ENCODE measurements at regions not wholly inside any gene's neighbourhood (a gene's known extent, or its start where the extent isn't known, plus 50 kb on each side); places are given as distances from the start of the nearest gene placed in this dataset.
"Not testable (repeated sequence)": the region's sequence is repeated elsewhere in the genome, so short reads cannot be mapped to it uniquely, and the experiment has no call there.

- intact Hi-C loops (cut with DNase I; ENCODE audit: low total_unique reads): no loop called here
- H3K4me3 ChIP-seq (ENCODE audit: low read depth, poor library complexity, severe bottlenecking): no peak overlapping the region
- no peak for TF ChIP-seq CTCF (IDR thresholded peaks at IDR 0.05)
- TF ChIP-seq POLR2A (IDR thresholded peaks at IDR 0.05): no peak
- 58 to 61% methylated on average over 2 of the region's 2 CpGs for WGBS, 2 donors
- DNase-seq (ENCODE audit: low spot score in 2 of 2): no peak
Measured at GRCh38 chr6:81534934-81535465, 217.5 kb downstream of the TENT5A start.

- no peak for TF ChIP-seq CTCF (IDR thresholded peaks at IDR 0.05)
- TF ChIP-seq POLR2A (IDR thresholded peaks at IDR 0.05): no peak
- 75 to 80% methylated on average over 3 of the region's 3 CpGs for WGBS, 2 donors
- no peak overlapping the region for H3K4me3 ChIP-seq (ENCODE audit: low read depth, poor library complexity, severe bottlenecking)
- DNase-seq (ENCODE audit: low spot score in 2 of 2): no peak
- intact Hi-C loops (cut with DNase I; ENCODE audit: low total_unique reads): no loop called here
Measured at GRCh38 chr6:81531869-81532561, 220.5 kb downstream of the TENT5A start.

- intact Hi-C loops (cut with DNase I; ENCODE audit: low total_unique reads): no loop called here
- H3K4me3 ChIP-seq (ENCODE audit: low read depth, poor library complexity, severe bottlenecking): no peak overlapping the region
- 84 to 87% methylated on average over 3 of the region's 3 CpGs for WGBS, 2 donors
- DNase-seq (ENCODE audit: low spot score in 2 of 2): no peak
- TF ChIP-seq CTCF (IDR thresholded peaks at IDR 0.05): no peak
- no peak for TF ChIP-seq POLR2A (IDR thresholded peaks at IDR 0.05)
Measured at GRCh38 chr6:81517455-81517854, 235.0 kb downstream of the TENT5A start.

DNA sequence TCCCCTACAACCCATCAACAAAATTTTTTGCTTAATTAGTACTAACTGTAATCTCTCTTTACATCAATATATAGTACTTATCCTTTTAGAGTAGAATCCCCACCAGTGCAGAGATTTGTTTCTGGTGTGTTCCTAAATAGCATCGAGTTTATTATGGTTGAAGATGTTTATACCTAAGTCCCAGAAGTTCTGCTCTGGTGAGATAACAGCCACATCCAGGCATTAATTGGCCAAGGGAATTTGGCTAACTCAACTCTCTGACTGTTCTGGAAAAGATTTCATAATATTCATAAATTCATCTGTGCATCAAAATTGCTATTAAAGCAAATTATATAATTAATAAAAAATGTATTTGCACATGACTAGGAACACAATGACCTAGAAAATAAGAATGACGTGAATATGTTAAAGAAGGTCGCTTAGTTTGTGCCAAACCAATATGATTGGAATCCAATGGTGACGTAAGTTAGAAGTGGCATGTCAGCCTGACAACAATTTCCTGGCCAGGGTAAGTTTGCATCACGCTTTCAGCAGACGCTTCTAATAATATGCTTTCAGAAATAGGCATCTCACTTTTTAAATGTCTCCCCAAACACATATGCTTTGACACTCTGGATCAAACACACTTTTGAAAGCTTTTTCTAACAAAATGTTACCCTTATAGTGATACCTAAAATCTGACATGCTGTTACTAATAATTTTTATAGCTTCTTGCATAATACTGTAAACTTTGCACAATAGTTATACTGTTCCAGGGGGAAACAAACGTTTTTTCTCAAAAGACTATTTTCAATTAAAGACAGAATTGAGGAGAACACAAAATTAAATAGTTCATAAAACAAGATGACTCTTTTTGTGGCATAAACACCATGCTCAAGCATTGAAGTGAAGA lies 236.7 kb downstream of the TENT5A start:
- no peak for DNase-seq (ENCODE audit: low spot score in 2 of 2)
- 36 to 50% methylated on average over 7 of the region's 7 CpGs for WGBS, 2 donors
- no peak overlapping the region for H3K4me3 ChIP-seq (ENCODE audit: low read depth, poor library complexity, severe bottlenecking)
- intact Hi-C loops (cut with DNase I; ENCODE audit: low total_unique reads): no loop called here
- TF ChIP-seq CTCF (IDR thresholded peaks at IDR 0.05) (no peak), POLR2A (IDR thresholded peaks at IDR 0.05) (no peak)

DNA sequence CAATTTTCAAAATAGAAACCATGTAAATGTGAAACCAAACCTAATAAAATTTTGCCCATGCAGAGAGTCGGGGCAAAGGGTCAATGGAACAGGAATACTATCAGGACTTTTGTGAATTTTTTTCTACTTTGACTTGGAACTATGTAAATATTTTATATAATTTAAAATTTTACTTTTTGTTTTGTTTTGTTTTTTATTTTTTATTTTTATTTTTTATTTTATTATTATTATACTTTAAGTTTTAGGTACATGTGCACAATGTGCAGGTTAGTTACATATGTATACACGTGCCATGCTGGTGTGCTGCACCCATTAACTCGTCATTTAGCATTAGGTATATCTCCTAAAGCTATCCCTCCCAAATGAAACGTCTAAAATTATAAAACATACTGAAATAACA lies 238.3 kb downstream of the TENT5A start:
- DNase-seq (ENCODE audit: low spot score in 2 of 2); intact Hi-C loops (cut with DNase I; ENCODE audit: low total_unique reads); H3K4me3 ChIP-seq (ENCODE audit: low read depth, poor library complexity, severe bottlenecking): not testable (repeated sequence)
- 87 to 89% methylated on average over 4 of the region's 4 CpGs for WGBS, 2 donors

DNA sequence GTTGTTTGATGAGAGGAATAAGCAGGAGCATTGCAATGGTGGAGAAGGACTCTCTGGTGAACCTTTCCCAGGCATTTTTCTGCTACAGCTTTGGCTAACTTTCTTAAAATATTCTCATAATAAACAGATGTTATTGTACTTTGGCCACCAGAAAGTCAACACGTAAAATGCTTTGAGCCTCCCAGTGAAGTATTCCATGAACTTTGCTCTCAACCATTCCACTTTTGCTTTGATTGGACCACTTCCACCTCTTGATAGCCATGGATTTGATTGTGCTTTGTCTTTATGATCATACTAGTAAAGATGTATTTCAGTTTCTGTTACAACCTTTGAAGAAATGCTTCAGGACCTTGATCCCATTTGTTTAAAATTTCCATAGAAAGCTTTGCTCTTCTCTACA lies 241.1 kb downstream of the TENT5A start:
- WGBS, 2 donors: 0% methylated on average over 1 of the region's 1 CpG

More for the DNA sequence above, 241.1 kb downstream of the TENT5A start:
- intact Hi-C loops (cut with DNase I; ENCODE audit: low total_unique reads): no loop called here
- no peak for TF ChIP-seq POLR2A (IDR thresholded peaks at IDR 0.05)
- no peak for TF ChIP-seq CTCF (IDR thresholded peaks at IDR 0.05)
- no peak for DNase-seq (ENCODE audit: low spot score in 2 of 2)
- H3K4me3 ChIP-seq (ENCODE audit: low read depth, poor library complexity, severe bottlenecking): no peak overlapping the region

All from lower leg skin (tissue), 4 donors.